GM12878 (cell line): ENCODE measurements at regions not wholly inside any gene's neighbourhood (a gene's known extent, or its start where the extent isn't known, plus 50 kb on each side); places are given as distances from the start of the nearest gene placed in this dataset.

ENCODE experiments used
- ATAC-seq: fragments of 200-7000 bp; cut with Tn5 transposase; 3 replicates; pipeline ENCODE4 v1.9.1; 2020; ENCODE audit warnings: mild to moderate bottlenecking, moderate library complexity
- BruUV-seq: library from RNA; stranded (reverse); fragments of 400-500 nt; replicated peaks from 2 replicates; lab custom pipeline; 2021; lab: Mats Ljungman, UMichigan
- CTCF ChIA-PET: fragments of 300-600 bp; sonication (Branson Sonifier 250); formaldehyde crosslinking; extraction: SDS; loops from one replicate; lab custom pipeline; 2021; ENCODE audit warnings: inconsistent platforms; lab: Yijun Ruan, JAX
- POLR2A ChIA-PET: fragments of 350-600 bp; formaldehyde crosslinking; extraction: SDS; loops from one replicate; lab custom pipeline; 2021; ENCODE audit warnings: inconsistent platforms; lab: Charles Lee
- RAD21 ChIA-PET: fragments of 300-600 bp; sonication (Branson Sonifier 250); formaldehyde crosslinking; loops from one replicate; lab custom pipeline; 2023; ENCODE audit warnings: antibody characterized with exemption; ENCODE audit not compliant: unreplicated experiment; lab: Charles Lee
- SMC1A ChIA-PET: fragments of 300-600 bp; sonication (Branson Sonifier 250); formaldehyde crosslinking; loops from one replicate; lab custom pipeline; 2023; ENCODE audit not compliant: unreplicated experiment, uncharacterized antibody; lab: Charles Lee
- DNase-seq: peaks from one replicate; pipeline ENCODE4 v3.0.0-alpha.2; 2011; ENCODE audit warnings: low read depth, low spot score
- FAIRE-seq: peaks from 3 replicates; lab custom pipeline; 2011; peaks lifted over from hg19 to GRCh38; lab: Jason Lieb, UNC
- H2AFZ ChIP-seq: 2 replicates; pipeline ENCODE4 v1.6.0; 2011; ENCODE audit warnings: low read depth, low read length, control low read depth; ENCODE audit not compliant: control insufficient read depth
- H3K27ac ChIP-seq: 2 replicates; pipeline ENCODE4 v1.5.1; 2011; ENCODE audit warnings: control low read depth; ENCODE audit not compliant: control insufficient read depth, insufficient read depth
- H3K27me3 ChIP-seq, 2 experiments: replicated peaks in 1 of 2; 2 replicates each; pipeline versions ENCODE4 v1.6.0 to v1.6.1; 2011; ENCODE audit warnings: low read length in 1 of 2; ENCODE audit not compliant: control insufficient read depth in 2 of 2, insufficient read depth in 2 of 2
- H3K36me3 ChIP-seq, 2 experiments: 2 replicates each; pipeline ENCODE4 v1.5.1; 2011; ENCODE audit warnings: low read length in 1 of 2; ENCODE audit not compliant: control insufficient read depth in 2 of 2, insufficient read depth in 2 of 2
- H3K4me1 ChIP-seq: 2 replicates; pipeline ENCODE4 v1.6.1; 2011; ENCODE audit warnings: mild to moderate bottlenecking, low read length, moderate library complexity, mixed read lengths; ENCODE audit not compliant: control insufficient read depth, insufficient read depth
- H3K4me2 ChIP-seq: 2 replicates; pipeline ENCODE4 v1.6.0; 2011; ENCODE audit warnings: control low read depth; ENCODE audit not compliant: control insufficient read depth, insufficient read depth
- H3K4me3 ChIP-seq: fragments of 200-600 bp; sonication (generic); 2 replicates; pipeline ENCODE4 v1.5.1; 2016
- H3K79me2 ChIP-seq: 2 replicates; pipeline ENCODE4 v1.6.0; 2011; ENCODE audit warnings: low read length; ENCODE audit not compliant: control insufficient read depth, insufficient read depth
- H3K9ac ChIP-seq: 2 replicates; pipeline ENCODE4 v1.8.0; 2011; ENCODE audit warnings: low read length, control low read depth, mixed read lengths; ENCODE audit not compliant: control insufficient read depth, insufficient read depth
- H3K9me3 ChIP-seq: replicated peaks from 3 replicates; pipeline ENCODE4 v1.5.1; 2011; ENCODE audit warnings: mild to moderate bottlenecking, low read length; ENCODE audit not compliant: control insufficient read depth, insufficient read depth
- H4K20me1 ChIP-seq: 2 replicates; pipeline ENCODE4 v1.6.0; 2011; ENCODE audit not compliant: control insufficient read depth, insufficient read depth
- ESRRA ChIP-seq: IDR thresholded peaks from 2 replicates; pipeline ENCODE4 v1.6.1; 2012; ENCODE audit warnings: mild to moderate bottlenecking, low read length, improper control_type of control experiment
- RAD21 ChIP-seq: IDR thresholded peaks from 2 replicates; pipeline ENCODE4 v1.6.1; 2011; ENCODE audit warnings: mild to moderate bottlenecking, low read depth, low read length, moderate library complexity; ENCODE audit not compliant: insufficient read depth
- SIX5 ChIP-seq: IDR thresholded peaks from 2 replicates; pipeline ENCODE4 v1.6.1; 2011; ENCODE audit warnings: mild to moderate bottlenecking, low read depth, low read length, moderate library complexity; ENCODE audit not compliant: severe bottlenecking
- SMC3 ChIP-seq: IDR thresholded peaks from 2 replicates; pipeline ENCODE4 v1.6.1; 2011; ENCODE audit warnings: low read length, improper control_type of control experiment, borderline replicate concordance
- WGBS: methylation state at CpG from one replicate; pipeline ENCODE4 v1.1.6; 2016; ENCODE audit warnings: low lambda C conversion rate; ENCODE audit not compliant: insufficient replicate concordance, insufficient coverage; ENCODE audit errors: missing lambda C conversion rate; 5-methylcytosine and 5-hydroxymethylcytosine counted together
- in situ Hi-C: fragments of 300-500 bp; cut with MboI; formaldehyde crosslinking; loops from 9 replicates; pipeline ENCODE4 v1.14.3; 2018; ENCODE audit warnings: mixed read lengths
- intact Hi-C: fragments of 100-400 bp; cut with micrococcal nuclease; formaldehyde crosslinking; loops from one replicate; pipeline ENCODE4 v1.14.2; 2022; ENCODE audit not compliant: unreplicated experiment
- TF ChIP-seq, protein P1 (sequence below): fragments of 450-650 bp; IDR thresholded peaks from 2 replicates; pipeline ENCODE4 v1.6.1; 2017; ENCODE audit warnings: mild to moderate bottlenecking, low read depth, inconsistent platforms; ENCODE audit not compliant: poor library complexity, severe bottlenecking
- TF ChIP-seq, protein P2 (sequence below), 3 experiments: IDR thresholded peaks in 2 of 3; conservative IDR thresholded peaks in 1 of 3; 2 replicates each; pipeline ENCODE4 v1.5.1; 2011; ENCODE audit warnings: low read depth in 3 of 3, low read length in 3 of 3, mild to moderate bottlenecking in 3 of 3, control low read depth in 2 of 3, moderate library complexity in 2 of 3, inconsistent platforms in 1 of 3, mixed read lengths in 1 of 3; ENCODE audit not compliant: control insufficient read depth in 2 of 3, insufficient read depth in 1 of 3; ENCODE audit errors: extremely low read depth in 1 of 3

DNA sequence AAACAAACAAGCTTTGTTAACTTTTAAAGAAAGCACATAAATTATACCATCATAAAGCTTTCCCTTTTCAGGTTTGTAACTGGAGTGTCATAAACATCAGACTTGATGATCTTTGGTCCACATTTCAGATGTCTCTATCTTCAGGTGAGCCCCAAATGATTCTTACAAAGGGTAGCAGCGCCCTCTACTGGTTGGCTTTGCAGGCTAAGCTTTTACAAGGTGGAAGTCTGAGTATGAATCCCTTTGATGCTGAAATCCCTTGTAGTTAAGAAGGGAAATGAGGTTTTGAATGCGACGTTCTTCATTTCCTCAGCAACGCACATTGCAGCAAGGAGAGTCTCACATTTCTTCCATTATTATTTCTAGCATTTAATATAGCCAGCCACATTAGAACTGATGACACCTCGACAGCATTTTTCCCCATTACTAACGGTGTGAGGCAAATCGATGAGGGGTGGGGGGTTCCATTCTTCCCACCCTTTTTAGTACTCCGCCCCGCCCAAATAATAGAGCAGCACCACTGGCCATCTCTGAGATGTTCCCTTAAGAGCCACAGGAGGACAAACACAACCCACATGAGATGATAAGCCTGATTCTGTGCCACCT, 126.3 kb upstream of the NT5E start:
- no TSS peak for BruUV-seq
- DNase-seq (peak; percentile 25), FAIRE-seq (peak; percentile 88), ATAC-seq (peak; percentile 93)
- ChIA-PET POLR2A (no interaction called here), RAD21 (interaction anchor here (1.0 to 2.6 kb wide), 5 partner anchors 23 to 1708 kb away, joined by 3 to 9 read pairs (median 4); no protein-coding TSS in a partner anchor), CTCF (interaction anchor here (0.6 to 3.2 kb wide), 34 partner anchors 8 to 1708 kb away, joined by 3 to 19 read pairs (median 4); no protein-coding TSS in a partner anchor), SMC1A (interaction anchor here (1.0 to 2.3 kb wide), 10 partner anchors 10 to 1708 kb away, joined by 3 to 7 read pairs (median 4); no protein-coding TSS in a partner anchor)
- H3K4me3 ChIP-seq, result no peak overlapping the region
- intact Hi-C loops, result loop anchor here (1.0 to 10.0 kb wide), 6 partner anchors 196 to 1709 kb away; no protein-coding TSS in a partner anchor
- TF ChIP-seq, protein P1, sequence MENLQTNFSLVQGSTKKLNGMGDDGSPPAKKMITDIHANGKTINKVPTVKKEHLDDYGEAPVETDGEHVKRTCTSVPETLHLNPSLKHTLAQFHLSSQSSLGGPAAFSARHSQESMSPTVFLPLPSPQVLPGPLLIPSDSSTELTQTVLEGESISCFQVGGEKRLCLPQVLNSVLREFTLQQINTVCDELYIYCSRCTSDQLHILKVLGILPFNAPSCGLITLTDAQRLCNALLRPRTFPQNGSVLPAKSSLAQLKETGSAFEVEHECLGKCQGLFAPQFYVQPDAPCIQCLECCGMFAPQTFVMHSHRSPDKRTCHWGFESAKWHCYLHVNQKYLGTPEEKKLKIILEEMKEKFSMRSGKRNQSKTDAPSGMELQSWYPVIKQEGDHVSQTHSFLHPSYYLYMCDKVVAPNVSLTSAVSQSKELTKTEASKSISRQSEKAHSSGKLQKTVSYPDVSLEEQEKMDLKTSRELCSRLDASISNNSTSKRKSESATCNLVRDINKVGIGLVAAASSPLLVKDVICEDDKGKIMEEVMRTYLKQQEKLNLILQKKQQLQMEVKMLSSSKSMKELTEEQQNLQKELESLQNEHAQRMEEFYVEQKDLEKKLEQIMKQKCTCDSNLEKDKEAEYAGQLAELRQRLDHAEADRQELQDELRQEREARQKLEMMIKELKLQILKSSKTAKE, result peak; percentile 28
- no peak for TF ChIP-seq ESRRA
- no peak for TF ChIP-seq SIX5
- TF ChIP-seq SMC3, result peak; percentile 58
- peak; percentile 92 for TF ChIP-seq RAD21
- TF ChIP-seq, protein P2, sequence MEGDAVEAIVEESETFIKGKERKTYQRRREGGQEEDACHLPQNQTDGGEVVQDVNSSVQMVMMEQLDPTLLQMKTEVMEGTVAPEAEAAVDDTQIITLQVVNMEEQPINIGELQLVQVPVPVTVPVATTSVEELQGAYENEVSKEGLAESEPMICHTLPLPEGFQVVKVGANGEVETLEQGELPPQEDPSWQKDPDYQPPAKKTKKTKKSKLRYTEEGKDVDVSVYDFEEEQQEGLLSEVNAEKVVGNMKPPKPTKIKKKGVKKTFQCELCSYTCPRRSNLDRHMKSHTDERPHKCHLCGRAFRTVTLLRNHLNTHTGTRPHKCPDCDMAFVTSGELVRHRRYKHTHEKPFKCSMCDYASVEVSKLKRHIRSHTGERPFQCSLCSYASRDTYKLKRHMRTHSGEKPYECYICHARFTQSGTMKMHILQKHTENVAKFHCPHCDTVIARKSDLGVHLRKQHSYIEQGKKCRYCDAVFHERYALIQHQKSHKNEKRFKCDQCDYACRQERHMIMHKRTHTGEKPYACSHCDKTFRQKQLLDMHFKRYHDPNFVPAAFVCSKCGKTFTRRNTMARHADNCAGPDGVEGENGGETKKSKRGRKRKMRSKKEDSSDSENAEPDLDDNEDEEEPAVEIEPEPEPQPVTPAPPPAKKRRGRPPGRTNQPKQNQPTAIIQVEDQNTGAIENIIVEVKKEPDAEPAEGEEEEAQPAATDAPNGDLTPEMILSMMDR (IDR thresholded peaks at IDR 0.05 in 2 of 3, conservative IDR thresholded peaks at IDR 0.05 in 1 of 3; ENCODE audit: control insufficient read depth in 2 of 3, extremely low read depth in 1 of 3, insufficient read depth in 1 of 3, low read depth in 3 of 3, low read length in 3 of 3), result peak; percentile 80 to 88 (median 84)
- 14% methylated on average over 9 of the region's 9 CpGs for WGBS
- H2AFZ ChIP-seq, result no peak overlapping the region
- no peaks in the 10 kb centered on the region; a peak in 1 of 4 replicates for H3K27me3 ChIP-seq
- H3K9me3 ChIP-seq, result no peaks in the 10 kb centered on the region
- H3K79me2 ChIP-seq, result no peaks in the 10 kb centered on the region
- no peaks in the 10 kb centered on the region for H4K20me1 ChIP-seq
- in situ Hi-C loops, result loop anchor here (5.0 kb wide), 1 partner anchor 896 kb away; no protein-coding TSS in a partner anchor
- H3K9ac ChIP-seq, result no peak overlapping the region
- no peaks in the 10 kb centered on the region for H3K36me3 ChIP-seq
- H3K27ac ChIP-seq, result no peak overlapping the region
- H3K4me1 ChIP-seq, result no peaks in the 10 kb centered on the region
- H3K4me2 ChIP-seq, result no peak overlapping the region
